ENCODE measurements at regions not wholly inside any gene's neighbourhood (a gene's known extent, or its start where the extent isn't known, plus 50 kb on each side); places are given as distances from the start of the nearest gene placed in this dataset.

DNA sequence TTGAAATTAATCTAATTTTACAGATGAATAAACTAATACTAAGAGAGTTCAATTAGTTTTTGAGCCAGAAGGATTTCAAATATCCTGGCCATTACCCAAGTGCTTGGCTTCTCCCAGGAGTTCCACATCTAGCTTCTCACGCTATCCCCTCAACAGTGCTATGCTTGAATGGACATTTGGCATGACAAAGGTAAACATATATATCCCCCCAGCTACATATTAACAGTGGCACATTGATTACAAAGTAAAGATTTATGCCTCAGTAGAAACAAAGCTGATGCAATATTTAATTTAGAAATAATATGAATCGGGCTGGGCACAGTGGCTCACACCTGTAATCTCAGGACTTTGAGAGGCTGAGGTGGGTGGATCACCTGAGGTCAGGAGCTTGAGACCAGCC lies 434.6 kb upstream of the PRMT6 start:
- WGBS = 80% methylated on average over 2 of the region's 2 CpGs
- H3K4me3 ChIP-seq (ENCODE audit: insufficient read depth in 1 of 2, low read depth in 1 of 2, low read length in 2 of 2) = no peak overlapping the region
- H3K36me3 ChIP-seq (ENCODE audit: control insufficient read depth in 1 of 2, insufficient read depth in 2 of 2, low read depth in 1 of 2, low read length in 2 of 2) = no peaks in the 10 kb centered on the region
- no peak overlapping the region for H3K4me2 ChIP-seq (ENCODE audit: low read length, poor library complexity, severe bottlenecking)
- no peak overlapping the region for H2BK12ac ChIP-seq (ENCODE audit: low read length in 2 of 2)
- H2AFZ ChIP-seq (ENCODE audit: low read depth, low read length) = no peak overlapping the region
- no peak overlapping the region for H3K18ac ChIP-seq (ENCODE audit: low read depth in 1 of 2, low read length in 2 of 2)
- no peaks in the 10 kb centered on the region for H3K79me1 ChIP-seq (replicated peaks; ENCODE audit: low read length, poor library complexity, severe bottlenecking)
- no peak overlapping the region for H2BK120ac ChIP-seq (ENCODE audit: low read depth, low read length)
- H2BK5ac ChIP-seq (ENCODE audit: low read depth, low read length, poor library complexity, severe bottlenecking) = no peak overlapping the region
- H3K27me3 ChIP-seq (ENCODE audit: control insufficient read depth in 1 of 2, insufficient read depth in 1 of 2, low read length in 2 of 2) = no peaks in the 10 kb centered on the region
- no peak overlapping the region for H3K4ac ChIP-seq (ENCODE audit: low read depth in 1 of 2, low read length in 2 of 2)
- H3K9ac ChIP-seq (ENCODE audit: low read length) = no peak overlapping the region
- no peak overlapping the region for H3K23ac ChIP-seq (ENCODE audit: low read length in 2 of 2)
- H3K9me3 ChIP-seq (ENCODE audit: control insufficient read depth, low read length) = peaks cover 7% of the 10 kb centered on the region
- no peak overlapping the region for H2BK15ac ChIP-seq (ENCODE audit: low read depth, poor library complexity, severe bottlenecking)
- H3K27ac ChIP-seq (ENCODE audit: low read length, poor library complexity, severe bottlenecking) = no peak overlapping the region
- H4K8ac ChIP-seq (ENCODE audit: low read length) = no peak overlapping the region
- no peak overlapping the region for H2AK5ac ChIP-seq (ENCODE audit: low read length, severe bottlenecking)
- H3K4me1 ChIP-seq (ENCODE audit: control insufficient read depth, insufficient read depth, low read depth, low read length) = peaks cover 11% of the 10 kb centered on the region
- H4K91ac ChIP-seq (ENCODE audit: low read length) = no peak overlapping the region
- H3K14ac ChIP-seq (ENCODE audit: low read length in 2 of 2) = no peak overlapping the region
- DNase-seq = no peak

DNA sequence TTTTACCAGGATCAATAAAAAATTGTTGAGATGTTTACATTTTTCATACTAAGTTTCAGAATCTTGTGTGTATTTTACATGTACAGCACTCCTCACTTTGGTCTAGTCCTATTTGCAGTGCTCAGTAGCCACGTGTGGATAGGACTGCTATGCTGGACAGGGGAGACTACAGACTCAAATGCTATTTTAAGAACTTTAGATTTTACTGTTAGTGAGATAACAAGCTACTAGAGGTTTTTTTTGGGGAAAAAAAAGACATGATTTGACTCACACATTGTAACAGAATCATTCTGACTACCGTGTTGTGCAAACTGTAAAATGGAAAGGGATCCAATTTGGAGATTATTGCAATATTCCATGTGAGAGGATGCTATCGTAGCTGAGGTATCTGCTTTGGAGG lies 418.9 kb upstream of the PRMT6 start:
- H4K8ac ChIP-seq (ENCODE audit: low read length) = no peak overlapping the region
- H2BK15ac ChIP-seq (ENCODE audit: low read depth, poor library complexity, severe bottlenecking) = no peak overlapping the region
- H3K36me3 ChIP-seq (ENCODE audit: control insufficient read depth in 1 of 2, insufficient read depth in 2 of 2, low read depth in 1 of 2, low read length in 2 of 2) = no peaks in the 10 kb centered on the region
- no peak overlapping the region for H3K4ac ChIP-seq (ENCODE audit: low read depth in 1 of 2, low read length in 2 of 2)
- no peaks in the 10 kb centered on the region for H3K27me3 ChIP-seq (ENCODE audit: control insufficient read depth in 1 of 2, insufficient read depth in 1 of 2, low read length in 2 of 2)
- H2AK5ac ChIP-seq (ENCODE audit: low read length, severe bottlenecking) = no peak overlapping the region
- no peak overlapping the region for H2BK12ac ChIP-seq (ENCODE audit: low read length in 2 of 2)
- H2AFZ ChIP-seq (ENCODE audit: low read depth, low read length) = no peak overlapping the region
- no peak overlapping the region for H3K4me2 ChIP-seq (ENCODE audit: low read length, poor library complexity, severe bottlenecking)
- H3K9me3 ChIP-seq (ENCODE audit: control insufficient read depth, low read length) = no peaks in the 10 kb centered on the region
- H3K23ac ChIP-seq (ENCODE audit: low read length in 2 of 2) = no peak overlapping the region
- H3K14ac ChIP-seq (ENCODE audit: low read length in 2 of 2) = no peak overlapping the region
- no peak for DNase-seq
- no peak overlapping the region for H3K27ac ChIP-seq (ENCODE audit: low read length, poor library complexity, severe bottlenecking)
- no peak overlapping the region for H2BK120ac ChIP-seq (ENCODE audit: low read depth, low read length)
- no peak overlapping the region for H3K18ac ChIP-seq (ENCODE audit: low read depth in 1 of 2, low read length in 2 of 2)
- H3K79me1 ChIP-seq (replicated peaks; ENCODE audit: low read length, poor library complexity, severe bottlenecking) = no peaks in the 10 kb centered on the region
- H3K4me3 ChIP-seq (ENCODE audit: insufficient read depth in 1 of 2, low read depth in 1 of 2, low read length in 2 of 2) = no peak overlapping the region
- 62% methylated on average over 3 of the region's 3 CpGs for WGBS
- H4K91ac ChIP-seq (ENCODE audit: low read length) = no peak overlapping the region
- H2BK5ac ChIP-seq (ENCODE audit: low read depth, low read length, poor library complexity, severe bottlenecking) = no peak overlapping the region
- no peak overlapping the region for H3K9ac ChIP-seq (ENCODE audit: low read length)
- H3K4me1 ChIP-seq (ENCODE audit: control insufficient read depth, insufficient read depth, low read depth, low read length) = no peaks in the 10 kb centered on the region

DNA sequence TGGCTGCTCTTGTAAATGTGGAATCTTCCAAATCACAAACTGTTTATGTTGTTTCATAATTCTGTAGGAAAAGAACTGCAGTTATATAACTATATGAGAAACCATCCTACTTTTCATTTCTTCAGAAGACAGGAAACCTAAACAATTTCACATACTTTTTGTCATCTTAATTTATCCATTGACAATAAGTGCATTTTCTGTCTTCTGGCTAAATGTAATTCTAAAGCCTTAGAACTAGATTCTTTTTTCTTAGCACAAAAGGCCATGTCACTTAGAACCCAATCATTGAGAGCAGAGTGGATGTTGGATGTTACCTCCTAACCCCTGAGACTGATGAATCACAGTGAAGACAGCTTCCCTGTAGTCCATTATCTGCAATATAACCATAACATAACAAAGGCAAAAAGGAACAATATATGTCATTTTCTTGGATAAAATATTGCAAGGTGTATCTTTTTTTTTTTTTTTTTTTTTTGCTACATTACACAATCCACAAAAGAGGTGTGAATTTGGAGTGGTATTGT lies 410.2 kb upstream of the PRMT6 start:
- Histone ChIP-seq H3K4me3 (ENCODE audit: insufficient read depth in 1 of 2, low read depth in 1 of 2, low read length in 2 of 2) (no peak overlapping the region), H2AK5ac (ENCODE audit: low read length, severe bottlenecking) (no peak overlapping the region), H2BK15ac (ENCODE audit: low read depth, poor library complexity, severe bottlenecking) (no peak overlapping the region), H3K18ac (ENCODE audit: low read depth in 1 of 2, low read length in 2 of 2) (no peak overlapping the region), H2AFZ (ENCODE audit: low read depth, low read length) (no peak overlapping the region), H3K4ac (ENCODE audit: low read depth in 1 of 2, low read length in 2 of 2) (no peak overlapping the region), H2BK120ac (ENCODE audit: low read depth, low read length) (no peak overlapping the region), H3K9me3 (ENCODE audit: control insufficient read depth, low read length) (no peaks in the 10 kb centered on the region), H4K8ac (ENCODE audit: low read length) (no peak overlapping the region), H4K91ac (ENCODE audit: low read length) (no peak overlapping the region), H3K23ac (ENCODE audit: low read length in 2 of 2) (no peak overlapping the region), H2BK12ac (ENCODE audit: low read length in 2 of 2) (no peak overlapping the region), H3K36me3 (ENCODE audit: control insufficient read depth in 1 of 2, insufficient read depth in 2 of 2, low read depth in 1 of 2, low read length in 2 of 2) (no peaks in the 10 kb centered on the region), H3K79me1 (replicated peaks; ENCODE audit: low read length, poor library complexity, severe bottlenecking) (no peaks in the 10 kb centered on the region), H3K9ac (ENCODE audit: low read length) (no peak overlapping the region), H3K27ac (ENCODE audit: low read length, poor library complexity, severe bottlenecking) (no peak overlapping the region), H2BK5ac (ENCODE audit: low read depth, low read length, poor library complexity, severe bottlenecking) (no peak overlapping the region), H3K27me3 (ENCODE audit: control insufficient read depth in 1 of 2, insufficient read depth in 1 of 2, low read length in 2 of 2) (no peaks in the 10 kb centered on the region), H3K14ac (ENCODE audit: low read length in 2 of 2) (no peak overlapping the region), H3K4me2 (ENCODE audit: low read length, poor library complexity, severe bottlenecking) (no peak overlapping the region), H3K4me1 (ENCODE audit: control insufficient read depth, insufficient read depth, low read depth, low read length) (no peaks in the 10 kb centered on the region)
- no peak for DNase-seq

GRCh38 chr1:106646816-106647215 lies 409.7 kb upstream of the PRMT6 start:
- no peak overlapping the region for H3K4me2 ChIP-seq (ENCODE audit: low read length, poor library complexity, severe bottlenecking)
- no peaks in the 10 kb centered on the region for H3K79me1 ChIP-seq (replicated peaks; ENCODE audit: low read length, poor library complexity, severe bottlenecking)
- H4K8ac ChIP-seq (ENCODE audit: low read length) = no peak overlapping the region
- no CpG with 5 or more reads among the region's 1 CpG for WGBS
- H2BK120ac ChIP-seq (ENCODE audit: low read depth, low read length) = no peak overlapping the region
- no peak overlapping the region for H3K9ac ChIP-seq (ENCODE audit: low read length)
- no peak overlapping the region for H3K14ac ChIP-seq (ENCODE audit: low read length in 2 of 2)
- no peak overlapping the region for H2AFZ ChIP-seq (ENCODE audit: low read depth, low read length)
- no peaks in the 10 kb centered on the region for H3K36me3 ChIP-seq (ENCODE audit: control insufficient read depth in 1 of 2, insufficient read depth in 2 of 2, low read depth in 1 of 2, low read length in 2 of 2)
- no peak overlapping the region for H3K4me3 ChIP-seq (ENCODE audit: insufficient read depth in 1 of 2, low read depth in 1 of 2, low read length in 2 of 2)
- H3K27me3 ChIP-seq (ENCODE audit: control insufficient read depth in 1 of 2, insufficient read depth in 1 of 2, low read length in 2 of 2) = no peaks in the 10 kb centered on the region
- DNase-seq = no peak
- no peaks in the 10 kb centered on the region for H3K4me1 ChIP-seq (ENCODE audit: control insufficient read depth, insufficient read depth, low read depth, low read length)
- H2BK5ac ChIP-seq (ENCODE audit: low read depth, low read length, poor library complexity, severe bottlenecking) = no peak overlapping the region
- no peak overlapping the region for H3K18ac ChIP-seq (ENCODE audit: low read depth in 1 of 2, low read length in 2 of 2)
- H3K23ac ChIP-seq (ENCODE audit: low read length in 2 of 2) = no peak overlapping the region
- no peak overlapping the region for H2BK12ac ChIP-seq (ENCODE audit: low read length in 2 of 2)
- no peak overlapping the region for H3K27ac ChIP-seq (ENCODE audit: low read length, poor library complexity, severe bottlenecking)
- no peak overlapping the region for H3K4ac ChIP-seq (ENCODE audit: low read depth in 1 of 2, low read length in 2 of 2)
- H2BK15ac ChIP-seq (ENCODE audit: low read depth, poor library complexity, severe bottlenecking) = no peak overlapping the region
- H2AK5ac ChIP-seq (ENCODE audit: low read length, severe bottlenecking) = no peak overlapping the region
- no peaks in the 10 kb centered on the region for H3K9me3 ChIP-seq (ENCODE audit: control insufficient read depth, low read length)
- H4K91ac ChIP-seq (ENCODE audit: low read length) = no peak overlapping the region
